Body of pancreas (tissue), 4 donors: ENCODE measurements at regions not wholly inside any gene's neighbourhood (a gene's known extent, or its start where the extent isn't known, plus 50 kb on each side); places are given as distances from the start of the nearest gene placed in this dataset.

Source experiments
- CTCF ChIP-seq, 7 experiments: fragments of 450-650 bp in 4 of 7; fragments of 200-600 bp in 3 of 7; sonication (generic) in 3 of 7; IDR thresholded peaks; one replicate each; pipeline ENCODE4 v1.5.1; 2016 to 2019; ENCODE audit warnings: antibody characterized with exemption in 7 of 7
- POLR2A ChIP-seq, 3 donors: fragments of 450-650 bp; IDR thresholded peaks; one replicate each; pipeline ENCODE4 v1.6.1; 2016; ENCODE audit warnings: antibody characterized with exemption in 3 of 3, mild to moderate bottlenecking in 2 of 3

DNA sequence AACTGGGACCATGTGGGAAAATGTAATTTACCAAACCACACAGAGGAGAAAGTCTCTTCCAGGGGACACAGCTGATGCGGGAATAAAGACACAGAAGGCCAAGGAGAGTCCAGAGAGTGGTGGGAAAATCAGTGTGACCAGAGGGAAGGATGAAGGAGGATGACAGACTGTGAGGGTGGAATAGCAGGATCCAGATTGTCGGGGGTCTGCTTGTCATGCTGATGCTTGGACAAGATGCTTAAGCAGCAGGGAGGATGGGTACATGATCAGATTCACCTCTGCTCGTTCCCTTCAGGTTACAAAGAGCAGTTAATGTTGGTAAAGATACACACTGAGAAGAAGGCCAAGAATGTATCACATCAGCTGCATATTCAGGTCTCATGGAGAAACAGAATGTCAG lies 117.1 kb upstream of the ZNF644 start:
- TF ChIP-seq POLR2A (IDR thresholded peaks at IDR 0.05) = no peak
- TF ChIP-seq CTCF (IDR thresholded peaks at IDR 0.05) = no peak
